ENCODE measurements at regions not wholly inside any gene's neighbourhood (a gene's known extent, or its start where the extent isn't known, plus 50 kb on each side); places are given as distances from the start of the nearest gene placed in this dataset.

- DNase-seq (ENCODE audit: low spot score) = no peak
These were observed 346.2 kb upstream of the IMPG1 start for GRCh38 chr6:76418560-76419223.

DNA sequence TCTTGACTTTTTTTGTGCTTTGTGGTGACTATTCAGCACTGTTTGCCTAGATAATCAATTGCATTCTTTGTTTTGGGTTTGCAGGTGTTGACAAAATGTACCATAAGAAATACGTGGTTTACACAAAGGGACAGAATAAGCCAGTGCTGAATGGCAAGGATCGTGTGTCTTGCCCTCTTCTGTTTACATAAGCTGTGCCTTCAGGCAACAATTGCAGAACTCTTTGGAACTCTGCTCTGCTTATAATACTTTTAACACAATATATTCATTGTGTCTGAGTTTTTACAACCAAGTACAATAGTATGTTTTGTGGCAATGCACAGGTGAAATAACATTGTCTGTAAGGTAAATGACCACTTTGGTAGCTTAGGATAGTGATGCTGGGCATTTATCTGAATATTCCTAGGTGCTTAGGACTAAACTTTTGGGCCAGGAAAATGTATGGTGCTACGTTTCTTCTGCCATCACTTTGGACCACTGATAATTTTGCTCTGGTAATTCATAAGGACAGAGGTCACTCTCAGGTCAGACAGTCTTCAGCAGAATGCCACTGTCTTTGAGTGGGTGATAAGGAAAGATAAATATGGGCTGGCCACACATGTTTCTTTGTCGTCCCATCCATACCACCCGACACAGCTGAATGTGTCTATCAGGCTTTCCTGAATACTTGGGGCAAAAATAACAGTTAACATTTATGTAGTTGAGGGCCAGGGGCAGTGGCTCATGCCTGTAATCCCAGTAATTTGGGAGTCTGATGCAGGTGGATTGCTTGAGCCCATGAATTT lies 344.6 kb upstream of the IMPG1 start:
- no peak for DNase-seq (ENCODE audit: low spot score)

GRCh38 chr6:76403064-76403463 lies 330.6 kb upstream of the IMPG1 start:
- no peak for DNase-seq (ENCODE audit: low spot score)

DNA sequence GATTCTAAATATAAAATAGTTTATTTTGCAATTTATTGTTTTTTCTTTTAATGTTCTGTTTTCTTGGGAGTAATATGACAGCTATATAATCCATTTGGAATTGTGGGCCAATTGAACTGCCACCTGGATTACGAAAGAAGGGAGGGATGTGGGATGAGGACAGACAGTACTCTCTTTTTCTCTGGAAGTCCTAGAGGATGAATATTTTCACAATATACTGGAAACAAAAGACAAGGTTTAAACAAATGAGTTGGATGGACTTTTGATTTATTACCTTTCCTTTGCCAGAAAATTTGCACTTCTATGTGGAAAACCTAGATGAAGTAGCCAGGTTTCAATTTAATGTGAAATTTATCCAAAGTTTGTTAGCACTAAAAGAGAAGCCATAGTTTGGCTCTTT lies 325.5 kb upstream of the IMPG1 start:
- no peak for DNase-seq (ENCODE audit: low spot score)

GRCh38 chr6:76382201-76382600 lies 309.7 kb upstream of the IMPG1 start:
- no peak for DNase-seq (ENCODE audit: low spot score)

- DNase-seq (ENCODE audit: low spot score) = no peak
These were observed 309.1 kb upstream of the IMPG1 start for GRCh38 chr6:76381612-76382011.

- DNase-seq (ENCODE audit: low spot score) = no peak
These were observed 278.8 kb upstream of the IMPG1 start for GRCh38 chr6:76351275-76351674.

DNA sequence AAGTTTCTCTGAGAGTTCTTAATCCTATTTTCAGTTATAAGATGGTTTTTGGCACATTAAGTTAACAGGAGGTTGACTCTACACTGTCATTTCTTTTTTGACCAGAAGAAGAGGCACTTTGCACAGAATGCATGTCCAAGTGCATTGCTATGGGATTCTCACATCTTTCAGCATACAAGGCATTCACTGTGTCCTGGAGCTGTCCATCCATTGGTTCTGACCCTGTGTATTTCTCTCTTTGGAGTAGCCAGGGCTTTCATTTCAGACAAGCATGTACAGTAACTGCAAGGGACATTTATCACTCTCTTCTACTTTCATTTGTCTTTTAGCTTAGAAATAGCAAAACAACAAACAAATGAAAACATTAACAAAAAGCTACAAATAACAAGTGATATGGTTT lies 275.1 kb upstream of the IMPG1 start:
- DNase-seq (ENCODE audit: low spot score) = no peak

DNA sequence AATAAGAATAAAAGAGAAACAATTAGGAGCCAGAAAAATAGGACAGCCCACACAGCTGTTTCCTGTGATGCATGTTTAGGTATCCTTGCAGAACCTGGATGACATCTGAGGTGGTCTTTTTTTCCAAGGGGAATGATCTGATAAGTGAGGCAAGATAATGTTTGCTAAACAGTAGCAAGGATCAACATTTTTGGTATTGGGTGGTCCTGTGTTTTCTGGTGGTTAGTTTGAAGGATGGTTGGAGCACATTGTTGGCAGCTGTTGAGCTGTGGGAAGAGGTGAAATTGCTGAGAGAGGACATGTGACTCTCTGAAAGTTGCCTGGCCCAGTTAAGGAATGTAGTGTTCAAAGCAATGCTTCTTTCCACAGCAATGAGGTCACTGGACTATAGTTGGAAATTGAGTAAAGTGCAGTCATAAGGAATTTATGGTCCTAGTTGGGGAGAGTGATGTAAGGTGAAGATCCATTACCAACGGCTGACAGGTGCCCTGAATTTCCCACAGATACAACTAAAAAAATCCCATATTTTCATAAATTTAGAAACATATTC lies 270.2 kb upstream of the IMPG1 start:
- DNase-seq (ENCODE audit: low spot score) = no peak

GRCh38 chr6:76330031-76330430 lies 257.6 kb upstream of the IMPG1 start:
- no peak for DNase-seq (ENCODE audit: low spot score)

DNA sequence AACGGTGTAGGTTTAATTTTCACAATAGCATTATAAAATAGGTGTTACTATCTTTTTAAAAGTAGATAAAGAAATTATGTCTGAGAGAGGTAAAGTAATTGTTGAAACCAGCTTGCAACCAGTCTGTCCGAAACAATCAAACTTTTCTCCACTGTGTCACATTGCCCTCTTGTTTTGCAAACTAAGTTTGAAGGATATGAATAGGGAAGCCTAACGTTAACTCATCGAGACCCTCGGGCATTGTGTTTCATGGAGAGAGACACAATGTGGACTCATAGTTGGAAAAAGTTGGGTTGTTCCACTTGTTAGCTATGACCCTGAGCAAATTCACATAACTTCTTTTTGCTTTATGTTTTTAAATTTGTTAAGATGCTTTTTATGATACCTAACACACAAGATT lies 254.4 kb upstream of the IMPG1 start:
- no peak for DNase-seq (ENCODE audit: low spot score)

Data from mucosa of gallbladder (tissue), 1 donor.